Fibroblast of the aortic adventitia (primary cell): ENCODE measurements at regions not wholly inside any gene's neighbourhood (a gene's known extent, or its start where the extent isn't known, plus 50 kb on each side); places are given as distances from the start of the nearest gene placed in this dataset.

Source experiments
- DNase-seq: peaks from one replicate; pipeline ENCODE4 v3.0.0-alpha.2; 2010; ENCODE audit warnings: low read depth
- H3K4me3 ChIP-seq: 2 replicates; pipeline ENCODE4 v1.5.1; 2011; ENCODE audit warnings: low read depth, mild to moderate bottlenecking, control low read depth, low read length, moderate library complexity
- CTCF ChIP-seq: IDR thresholded peaks from 2 replicates; pipeline ENCODE4 v1.5.1; 2011; ENCODE audit warnings: mild to moderate bottlenecking, low read length, control low read depth, inconsistent platforms; ENCODE audit not compliant: insufficient read depth

- H3K4me3 ChIP-seq = no peak overlapping the region
- TF ChIP-seq CTCF = no peak
- DNase-seq = no peak
These were observed 486.3 kb downstream of the SHQ1 start for GRCh38 chr3:72361990-72362389.

GRCh38 chr3:72359743-72360142 is 488.5 kb downstream of the SHQ1 start:
- no peak for DNase-seq
- TF ChIP-seq CTCF = no peak

GRCh38 chr3:72355168-72355567 is 493.1 kb downstream of the SHQ1 start:
- H3K4me3 ChIP-seq = no peak overlapping the region
- DNase-seq = no peak
- TF ChIP-seq CTCF = no peak

More at GRCh38 chr3:72359743-72360142, 488.5 kb downstream of the SHQ1 start:
- H3K4me3 ChIP-seq = no peak overlapping the region

- TF ChIP-seq CTCF = no peak
- DNase-seq = no peak
These were observed 493.8 kb downstream of the SHQ1 start for GRCh38 chr3:72354486-72354885.

GRCh38 chr3:72353236-72354128 is 494.8 kb downstream of the SHQ1 start:
- no peak for TF ChIP-seq CTCF
- H3K4me3 ChIP-seq = no peak overlapping the region
- no peak for DNase-seq

More at GRCh38 chr3:72354486-72354885, 493.8 kb downstream of the SHQ1 start:
- no peak overlapping the region for H3K4me3 ChIP-seq

GRCh38 chr3:72352176-72352575 is 496.1 kb downstream of the SHQ1 start:
- DNase-seq = no peak
- no peak overlapping the region for H3K4me3 ChIP-seq
- no peak for TF ChIP-seq CTCF
